Skeletal muscle satellite cell (primary cell): ENCODE measurements at regions not wholly inside any gene's neighbourhood (a gene's known extent, or its start where the extent isn't known, plus 50 kb on each side); places are given as distances from the start of the nearest gene placed in this dataset.

Experiments used
- H3K27me3 ChIP-seq: 2 replicates; pipeline ENCODE4 v1.7.0; 2013; ENCODE audit warnings: low read length; ENCODE audit not compliant: control insufficient read depth, insufficient read depth
- H3K36me3 ChIP-seq: 2 replicates; pipeline ENCODE4 v1.7.0; 2013; ENCODE audit warnings: mild to moderate bottlenecking, control low read depth, low read length; ENCODE audit not compliant: insufficient read depth
- H3K4me1 ChIP-seq: 2 replicates; pipeline ENCODE4 v1.7.0; 2013; ENCODE audit warnings: low read length; ENCODE audit not compliant: control insufficient read depth, insufficient read depth
- H3K4me2 ChIP-seq: 2 replicates; pipeline ENCODE4 v1.7.0; 2013; ENCODE audit warnings: mild to moderate bottlenecking, low read length
- H3K4me3 ChIP-seq: 2 replicates; pipeline ENCODE4 v1.7.0; 2013; ENCODE audit warnings: low read length
- H3K9ac ChIP-seq: 2 replicates; pipeline ENCODE4 v1.7.0; 2013; ENCODE audit warnings: mild to moderate bottlenecking, low read depth, low read length, moderate library complexity
- H3K9me3 ChIP-seq: replicated peaks from 2 replicates; pipeline ENCODE4 v1.7.0; 2013; ENCODE audit warnings: mild to moderate bottlenecking, control low read depth, low read length

- H3K4me3 ChIP-seq, result no peak overlapping the region
- no peaks in the 10 kb centered on the region for H3K27me3 ChIP-seq
- no peaks in the 10 kb centered on the region for H3K36me3 ChIP-seq
- peaks cover 10% of the 10 kb centered on the region for H3K4me1 ChIP-seq
- H3K9ac ChIP-seq, result no peak overlapping the region
- no peak overlapping the region for H3K4me2 ChIP-seq
- H3K9me3 ChIP-seq, result no peaks in the 10 kb centered on the region
Measured at GRCh38 chr6:144725736-144726522, 440.8 kb downstream of the UTRN start.

GRCh38 chr6:144728804-144729203 is 443.7 kb downstream of the UTRN start:
- Histone ChIP-seq H3K4me2 (no peak overlapping the region), H3K9me3 (no peaks in the 10 kb centered on the region), H3K27me3 (no peaks in the 10 kb centered on the region), H3K4me3 (no peak overlapping the region), H3K4me1 (no peaks in the 10 kb centered on the region), H3K9ac (no peak overlapping the region), H3K36me3 (peaks cover 7% of the 10 kb centered on the region)

GRCh38 chr6:144729502-144729901 is 444.4 kb downstream of the UTRN start:
- Histone ChIP-seq H3K4me3 (no peak overlapping the region), H3K36me3 (peaks cover 11% of the 10 kb centered on the region), H3K27me3 (no peaks in the 10 kb centered on the region), H3K4me2 (no peak overlapping the region), H3K9ac (no peak overlapping the region), H3K4me1 (no peaks in the 10 kb centered on the region), H3K9me3 (no peaks in the 10 kb centered on the region)

GRCh38 chr6:144730088-144730645 is 445.0 kb downstream of the UTRN start:
- Histone ChIP-seq H3K27me3 (no peaks in the 10 kb centered on the region), H3K4me3 (no peak overlapping the region), H3K4me2 (no peak overlapping the region), H3K36me3 (peaks cover 11% of the 10 kb centered on the region), H3K4me1 (no peaks in the 10 kb centered on the region), H3K9me3 (no peaks in the 10 kb centered on the region), H3K9ac (no peak overlapping the region)

- H3K36me3 ChIP-seq, result peaks cover 11% of the 10 kb centered on the region
- no peak overlapping the region for H3K9ac ChIP-seq
- no peak overlapping the region for H3K4me3 ChIP-seq
- H3K9me3 ChIP-seq, result no peaks in the 10 kb centered on the region
- H3K4me2 ChIP-seq, result no peak overlapping the region
- no peaks in the 10 kb centered on the region for H3K4me1 ChIP-seq
- no peaks in the 10 kb centered on the region for H3K27me3 ChIP-seq
Measured at GRCh38 chr6:144731229-144731628, 446.1 kb downstream of the UTRN start.

- H3K36me3 ChIP-seq, result peaks cover 6% of the 10 kb centered on the region
- H3K4me2 ChIP-seq, result no peak overlapping the region
- no peak overlapping the region for H3K4me3 ChIP-seq
- H3K27me3 ChIP-seq, result no peaks in the 10 kb centered on the region
- no peak overlapping the region for H3K9ac ChIP-seq
- H3K9me3 ChIP-seq, result no peaks in the 10 kb centered on the region
- no peaks in the 10 kb centered on the region for H3K4me1 ChIP-seq
Measured at GRCh38 chr6:144736763-144737162, 451.6 kb downstream of the UTRN start.

GRCh38 chr6:144737998-144738397 is 452.9 kb downstream of the UTRN start:
- Histone ChIP-seq H3K4me3 (no peak overlapping the region), H3K4me1 (no peaks in the 10 kb centered on the region), H3K4me2 (no peak overlapping the region), H3K9ac (no peak overlapping the region), H3K9me3 (no peaks in the 10 kb centered on the region), H3K36me3 (peaks cover 4% of the 10 kb centered on the region), H3K27me3 (no peaks in the 10 kb centered on the region)

GRCh38 chr6:144739873-144740272 is 454.7 kb downstream of the UTRN start:
- Histone ChIP-seq H3K36me3 (no peaks in the 10 kb centered on the region), H3K4me3 (no peak overlapping the region), H3K27me3 (no peaks in the 10 kb centered on the region), H3K9me3 (no peaks in the 10 kb centered on the region), H3K4me1 (no peaks in the 10 kb centered on the region), H3K9ac (no peak overlapping the region), H3K4me2 (no peak overlapping the region)

GRCh38 chr6:144741659-144742058 is 456.5 kb downstream of the UTRN start:
- H3K4me1 ChIP-seq, result no peaks in the 10 kb centered on the region
- H3K27me3 ChIP-seq, result no peaks in the 10 kb centered on the region
- no peaks in the 10 kb centered on the region for H3K36me3 ChIP-seq
- H3K4me3 ChIP-seq, result no peak overlapping the region
- H3K9ac ChIP-seq, result no peak overlapping the region
- H3K9me3 ChIP-seq, result no peaks in the 10 kb centered on the region
- no peak overlapping the region for H3K4me2 ChIP-seq

GRCh38 chr6:144742779-144743178 is 457.6 kb downstream of the UTRN start:
- Histone ChIP-seq H3K9me3 (no peaks in the 10 kb centered on the region), H3K4me2 (no peak overlapping the region), H3K27me3 (no peaks in the 10 kb centered on the region), H3K4me3 (no peak overlapping the region), H3K9ac (no peak overlapping the region), H3K36me3 (no peaks in the 10 kb centered on the region), H3K4me1 (no peaks in the 10 kb centered on the region)

- H3K36me3 ChIP-seq, result no peaks in the 10 kb centered on the region
- H3K4me2 ChIP-seq, result no peak overlapping the region
- H3K4me1 ChIP-seq, result no peaks in the 10 kb centered on the region
- H3K9ac ChIP-seq, result no peak overlapping the region
- H3K27me3 ChIP-seq, result no peaks in the 10 kb centered on the region
- H3K4me3 ChIP-seq, result no peak overlapping the region
- H3K9me3 ChIP-seq, result no peaks in the 10 kb centered on the region
Measured at GRCh38 chr6:144744720-144745119, 459.6 kb downstream of the UTRN start.

GRCh38 chr6:144745439-144745838 is 460.3 kb downstream of the UTRN start:
- H3K9me3 ChIP-seq, result no peaks in the 10 kb centered on the region
- H3K4me2 ChIP-seq, result no peak overlapping the region
- no peaks in the 10 kb centered on the region for H3K36me3 ChIP-seq
- no peaks in the 10 kb centered on the region for H3K4me1 ChIP-seq
- no peak overlapping the region for H3K4me3 ChIP-seq
- H3K27me3 ChIP-seq, result no peaks in the 10 kb centered on the region
- H3K9ac ChIP-seq, result no peak overlapping the region
